ENCODE measurements at regions not wholly inside any gene's neighbourhood (a gene's known extent, or its start where the extent isn't known, plus 50 kb on each side); places are given as distances from the start of the nearest gene placed in this dataset.

- TF ChIP-seq CTCF (IDR thresholded peaks at IDR 0.05) (no peak), POLR2A (IDR thresholded peaks at IDR 0.05) (no peak)
- DNase-seq (no peak), ATAC-seq (no peak)
- WGBS, 4 donors: 61 to 76% (median 65%) methylated on average over 3 of the region's 3 CpGs
- no peaks in the 10 kb centered on the region for H3K27me3 ChIP-seq
- H3K36me3 ChIP-seq: no peaks in the 10 kb centered on the region
- no peaks in the 10 kb centered on the region for H3K9me3 ChIP-seq
- H3K4me3 ChIP-seq: no peak overlapping the region
- H3K4me1 ChIP-seq: no peaks in the 10 kb centered on the region
- intact Hi-C loops (cut with DNase I): no loop called here
- H3K27ac ChIP-seq: no peak overlapping the region
Observed at GRCh38 chr9:106119176-106119575, 424.8 kb downstream of the TMEM38B start.

DNA sequence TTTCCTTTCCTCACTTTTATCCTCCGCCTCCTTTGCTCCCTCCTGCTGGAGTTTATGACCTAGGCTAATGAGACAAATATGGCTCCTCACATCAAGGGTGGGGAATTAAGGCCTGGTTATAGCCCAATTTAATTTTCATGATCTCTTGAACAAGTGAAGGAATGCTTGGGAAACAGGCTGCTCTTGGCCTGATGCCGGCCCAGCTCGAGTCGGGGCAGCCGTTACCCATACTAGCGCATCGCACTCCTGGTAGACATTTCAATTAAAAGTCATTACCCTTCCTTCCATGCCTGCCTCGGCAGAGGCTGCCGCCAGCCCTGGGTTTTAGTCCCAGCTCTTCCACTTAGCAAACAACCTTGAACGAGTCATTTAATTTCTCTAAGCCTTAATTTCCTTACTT is 425.7 kb downstream of the TMEM38B start:
- no peaks in the 10 kb centered on the region for H3K9me3 ChIP-seq
- no peaks in the 10 kb centered on the region for H3K36me3 ChIP-seq
- WGBS, 4 donors: 93 to 96% (median 95%) methylated on average over 10 of the region's 10 CpGs
- H3K27me3 ChIP-seq: no peaks in the 10 kb centered on the region
- H3K4me1 ChIP-seq: no peaks in the 10 kb centered on the region
- H3K27ac ChIP-seq: no peak overlapping the region
- no peak overlapping the region for H3K4me3 ChIP-seq
- ATAC-seq: no peak
- peak in 1 of 5 donors; percentile 35 for DNase-seq
- intact Hi-C loops (cut with DNase I): no loop called here
- TF ChIP-seq POLR2A (IDR thresholded peaks at IDR 0.05) (no peak), CTCF (IDR thresholded peaks at IDR 0.05) (no peak)

GRCh38 chr9:106127776-106128175 is 433.4 kb downstream of the TMEM38B start:
- TF ChIP-seq CTCF (IDR thresholded peaks at IDR 0.05): no peak
- TF ChIP-seq POLR2A (IDR thresholded peaks at IDR 0.05): no peak
- H3K27ac ChIP-seq: no peak overlapping the region
- no peaks in the 10 kb centered on the region for H3K27me3 ChIP-seq
- ATAC-seq: no peak
- 75 to 90% (median 86%) methylated on average over 1 of the region's 1 CpG for WGBS, 4 donors
- intact Hi-C loops (cut with DNase I): no loop called here
- no peak for DNase-seq
- H3K36me3 ChIP-seq: no peaks in the 10 kb centered on the region
- H3K4me3 ChIP-seq: no peak overlapping the region
- H3K9me3 ChIP-seq: peaks cover 0 to 12% (median 0%) of the 10 kb centered on the region in 12 donors
- H3K4me1 ChIP-seq: peaks cover 0 to 3% (median 0%) of the 10 kb centered on the region in 12 donors

GRCh38 chr9:106130374-106130773 is 436.0 kb downstream of the TMEM38B start:
- Histone ChIP-seq H3K9me3 (peaks cover 0 to 10% (median 0%) of the 10 kb centered on the region in 12 donors), H3K27ac (no peak overlapping the region), H3K36me3 (no peaks in the 10 kb centered on the region), H3K4me1 (peaks cover 0 to 3% (median 0%) of the 10 kb centered on the region in 12 donors), H3K27me3 (no peaks in the 10 kb centered on the region), H3K4me3 (no peak overlapping the region)
- 44 to 52% (median 49%) methylated on average over 2 of the region's 2 CpGs for WGBS, 4 donors
- ATAC-seq (peak in 3 of 4 donors; percentile 39 to 63 (median 53)), DNase-seq (no peak)
- TF ChIP-seq CTCF (IDR thresholded peaks at IDR 0.05) (no peak), POLR2A (IDR thresholded peaks at IDR 0.05) (no peak)
- intact Hi-C loops (cut with DNase I): no loop called here

Measured in heart left ventricle (tissue), 16 donors.